ENCODE measurements at regions not wholly inside any gene's neighbourhood (a gene's known extent, or its start where the extent isn't known, plus 50 kb on each side); places are given as distances from the start of the nearest gene placed in this dataset.

DNA sequence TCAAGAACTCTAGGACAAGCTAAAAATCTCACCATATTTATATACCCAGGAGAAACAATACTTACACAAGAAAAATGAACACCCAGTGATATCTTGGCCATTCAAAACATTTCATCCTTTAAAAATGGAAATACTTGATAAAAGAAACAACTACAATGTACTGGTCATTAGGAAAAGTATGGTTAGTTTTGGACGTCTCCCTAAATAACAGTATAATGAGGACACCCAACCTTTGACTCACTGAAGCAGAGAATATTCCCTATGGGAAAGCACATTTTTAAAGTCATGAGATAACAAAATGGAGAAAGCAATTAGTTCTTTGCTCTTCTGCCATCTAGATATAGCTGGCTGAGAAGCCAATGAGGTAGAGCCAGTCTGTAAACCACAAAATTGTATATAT, 164.4 kb downstream of the TBX18 start (continued):
- TF ChIP-seq, protein P1, sequence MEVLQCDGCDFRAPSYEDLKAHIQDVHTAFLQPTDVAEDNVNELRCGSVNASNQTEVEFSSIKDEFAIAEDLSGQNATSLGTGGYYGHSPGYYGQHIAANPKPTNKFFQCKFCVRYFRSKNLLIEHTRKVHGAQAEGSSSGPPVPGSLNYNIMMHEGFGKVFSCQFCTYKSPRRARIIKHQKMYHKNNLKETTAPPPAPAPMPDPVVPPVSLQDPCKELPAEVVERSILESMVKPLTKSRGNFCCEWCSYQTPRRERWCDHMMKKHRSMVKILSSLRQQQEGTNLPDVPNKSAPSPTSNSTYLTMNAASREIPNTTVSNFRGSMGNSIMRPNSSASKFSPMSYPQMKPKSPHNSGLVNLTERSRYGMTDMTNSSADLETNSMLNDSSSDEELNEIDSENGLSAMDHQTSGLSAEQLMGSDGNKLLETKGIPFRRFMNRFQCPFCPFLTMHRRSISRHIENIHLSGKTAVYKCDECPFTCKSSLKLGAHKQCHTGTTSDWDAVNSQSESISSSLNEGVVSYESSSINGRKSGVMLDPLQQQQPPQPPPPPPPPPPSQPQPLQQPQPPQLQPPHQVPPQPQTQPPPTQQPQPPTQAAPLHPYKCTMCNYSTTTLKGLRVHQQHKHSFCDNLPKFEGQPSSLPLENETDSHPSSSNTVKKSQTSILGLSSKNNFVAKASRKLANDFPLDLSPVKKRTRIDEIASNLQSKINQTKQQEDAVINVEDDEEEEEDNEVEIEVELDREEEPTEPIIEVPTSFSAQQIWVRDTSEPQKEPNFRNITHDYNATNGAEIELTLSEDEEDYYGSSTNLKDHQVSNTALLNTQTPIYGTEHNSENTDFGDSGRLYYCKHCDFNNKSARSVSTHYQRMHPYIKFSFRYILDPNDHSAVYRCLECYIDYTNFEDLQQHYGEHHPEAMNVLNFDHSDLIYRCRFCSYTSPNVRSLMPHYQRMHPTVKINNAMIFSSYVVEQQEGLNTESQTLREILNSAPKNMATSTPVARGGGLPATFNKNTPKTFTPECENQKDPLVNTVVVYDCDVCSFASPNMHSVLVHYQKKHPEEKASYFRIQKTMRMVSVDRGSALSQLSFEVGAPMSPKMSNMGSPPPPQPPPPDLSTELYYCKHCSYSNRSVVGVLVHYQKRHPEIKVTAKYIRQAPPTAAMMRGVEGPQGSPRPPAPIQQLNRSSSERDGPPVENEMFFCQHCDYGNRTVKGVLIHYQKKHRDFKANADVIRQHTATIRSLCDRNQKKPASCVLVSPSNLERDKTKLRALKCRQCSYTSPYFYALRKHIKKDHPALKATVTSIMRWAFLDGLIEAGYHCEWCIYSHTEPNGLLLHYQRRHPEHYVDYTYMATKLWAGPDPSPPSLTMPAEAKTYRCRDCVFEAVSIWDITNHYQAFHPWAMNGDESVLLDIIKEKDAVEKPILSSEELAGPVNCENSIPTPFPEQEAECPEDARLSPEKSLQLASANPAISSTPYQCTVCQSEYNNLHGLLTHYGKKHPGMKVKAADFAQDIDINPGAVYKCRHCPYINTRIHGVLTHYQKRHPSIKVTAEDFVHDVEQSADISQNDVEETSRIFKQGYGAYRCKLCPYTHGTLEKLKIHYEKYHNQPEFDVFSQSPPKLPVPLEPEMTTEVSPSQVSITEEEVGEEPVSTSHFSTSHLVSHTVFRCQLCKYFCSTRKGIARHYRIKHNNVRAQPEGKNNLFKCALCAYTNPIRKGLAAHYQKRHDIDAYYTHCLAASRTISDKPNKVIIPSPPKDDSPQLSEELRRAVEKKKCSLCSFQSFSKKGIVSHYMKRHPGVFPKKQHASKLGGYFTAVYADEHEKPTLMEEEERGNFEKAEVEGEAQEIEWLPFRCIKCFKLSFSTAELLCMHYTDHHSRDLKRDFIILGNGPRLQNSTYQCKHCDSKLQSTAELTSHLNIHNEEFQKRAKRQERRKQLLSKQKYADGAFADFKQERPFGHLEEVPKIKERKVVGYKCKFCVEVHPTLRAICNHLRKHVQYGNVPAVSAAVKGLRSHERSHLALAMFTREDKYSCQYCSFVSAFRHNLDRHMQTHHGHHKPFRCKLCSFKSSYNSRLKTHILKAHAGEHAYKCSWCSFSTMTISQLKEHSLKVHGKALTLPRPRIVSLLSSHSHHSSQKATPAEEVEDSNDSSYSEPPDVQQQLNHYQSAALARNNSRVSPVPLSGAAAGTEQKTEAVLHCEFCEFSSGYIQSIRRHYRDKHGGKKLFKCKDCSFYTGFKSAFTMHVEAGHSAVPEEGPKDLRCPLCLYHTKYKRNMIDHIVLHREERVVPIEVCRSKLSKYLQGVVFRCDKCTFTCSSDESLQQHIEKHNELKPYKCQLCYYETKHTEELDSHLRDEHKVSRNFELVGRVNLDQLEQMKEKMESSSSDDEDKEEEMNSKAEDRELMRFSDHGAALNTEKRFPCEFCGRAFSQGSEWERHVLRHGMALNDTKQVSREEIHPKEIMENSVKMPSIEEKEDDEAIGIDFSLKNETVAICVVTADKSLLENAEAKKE (CRISPR knock-in tag; IDR thresholded peaks at IDR 0.05) = no peak
- TF ChIP-seq STAT1 (IDR thresholded peaks at IDR 0.05; ENCODE audit: unreplicated experiment) = no peak
- no peak for TF ChIP-seq CREB1 (CRISPR knock-in tag; IDR thresholded peaks at IDR 0.05; ENCODE audit: low read depth)
- TF ChIP-seq, protein P2, sequence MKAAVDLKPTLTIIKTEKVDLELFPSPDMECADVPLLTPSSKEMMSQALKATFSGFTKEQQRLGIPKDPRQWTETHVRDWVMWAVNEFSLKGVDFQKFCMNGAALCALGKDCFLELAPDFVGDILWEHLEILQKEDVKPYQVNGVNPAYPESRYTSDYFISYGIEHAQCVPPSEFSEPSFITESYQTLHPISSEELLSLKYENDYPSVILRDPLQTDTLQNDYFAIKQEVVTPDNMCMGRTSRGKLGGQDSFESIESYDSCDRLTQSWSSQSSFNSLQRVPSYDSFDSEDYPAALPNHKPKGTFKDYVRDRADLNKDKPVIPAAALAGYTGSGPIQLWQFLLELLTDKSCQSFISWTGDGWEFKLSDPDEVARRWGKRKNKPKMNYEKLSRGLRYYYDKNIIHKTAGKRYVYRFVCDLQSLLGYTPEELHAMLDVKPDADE (IDR thresholded peaks at IDR 0.05) = no peak
- no peak for TF ChIP-seq NANOG (IDR thresholded peaks at IDR 0.05; ENCODE audit: borderline replicate concordance)

DNA sequence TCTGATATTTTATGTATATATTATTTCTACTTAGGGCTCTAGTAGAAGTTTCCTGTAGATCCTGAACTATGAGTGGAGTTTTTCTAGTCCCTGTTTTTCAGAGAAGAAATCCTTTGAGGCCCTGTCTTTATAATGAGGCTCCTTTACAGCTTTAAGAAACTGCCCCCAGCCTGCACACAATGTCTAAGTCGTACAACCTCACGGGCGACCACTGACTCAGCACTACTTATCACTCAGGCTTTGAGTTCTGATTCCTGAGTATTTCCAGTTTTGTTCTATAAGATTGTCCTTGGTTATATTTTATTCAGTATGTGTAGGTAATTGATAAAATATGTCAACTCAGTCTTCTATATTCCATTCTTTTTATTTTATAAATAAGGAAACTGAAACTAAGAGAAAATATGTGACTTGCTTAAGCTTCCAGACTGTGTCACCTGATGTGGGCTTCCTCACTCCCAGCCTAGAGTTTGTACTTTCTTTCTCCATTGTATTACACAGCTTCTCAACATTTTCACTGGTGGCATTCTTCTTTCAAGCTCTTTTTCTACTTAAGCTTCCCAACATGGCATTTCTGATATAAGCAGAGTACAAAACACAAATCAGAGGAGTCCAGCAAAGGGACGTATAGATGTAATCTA, 167.0 kb downstream of the TBX18 start:
- Mint-ChIP-seq H3K36me3 (ENCODE audit: low read depth) (no peaks in the 10 kb centered on the region), H3K27ac (no peak overlapping the region; the same call in 1 of the 2 replicates), H3K9me3 (no peaks in the 10 kb centered on the region), H3K27me3 (ENCODE audit: insufficient read depth, low read depth, poor library complexity) (no peaks in the 10 kb centered on the region), H3K4me3 (no peak overlapping the region), H3K4me1 (no peaks in the 10 kb centered on the region)
- no peaks in the 10 kb centered on the region for H3K79me2 ChIP-seq (replicated peaks; ENCODE audit: insufficient read depth)
- no peaks in the 10 kb centered on the region for H3F3A ChIP-seq (replicated peaks; ENCODE audit: low read depth)
- no peaks in the 10 kb centered on the region for H3K9me2 ChIP-seq (ENCODE audit: insufficient read depth)
- H3K36me3 ChIP-seq (ENCODE audit: insufficient read depth) = no peaks in the 10 kb centered on the region
- ATAC-seq (no peak), DNase-seq (ENCODE audit: low spot score) (no peak)
- no peak overlapping the region for H3K4me2 ChIP-seq
- no peaks in the 10 kb centered on the region for H3K27me3 ChIP-seq (ENCODE audit: insufficient read depth)
- H3K4me3 ChIP-seq = no peak overlapping the region
- no peaks in the 10 kb centered on the region for H3K4me1 ChIP-seq (ENCODE audit: insufficient read depth)
- no peak overlapping the region for H3K27ac ChIP-seq (ENCODE audit: low read depth)
- H4K20me1 ChIP-seq (replicated peaks; ENCODE audit: insufficient read depth) = no peaks in the 10 kb centered on the region
- 0 out of 2 replicates have a peak overlapping the region, but pooled peaks have one; percentile 30 for H2AFZ ChIP-seq
- no peak for TF ChIP-seq POLR2AphosphoS5 (IDR thresholded peaks at IDR 0.05; ENCODE audit: low read depth)
- TF ChIP-seq ZNF114 (CRISPR knock-in tag; IDR thresholded peaks at IDR 0.05) = no peak
- TF ChIP-seq ZNF331 (CRISPR knock-in tag; IDR thresholded peaks at IDR 0.05; ENCODE audit: low read depth) = no peak
- no peak for TF ChIP-seq EZH2 (IDR thresholded peaks at IDR 0.05; ENCODE audit: low read depth, unreplicated experiment)
- TF ChIP-seq STAT1 (IDR thresholded peaks at IDR 0.05; ENCODE audit: unreplicated experiment) = no peak
- TF ChIP-seq, protein P3, sequence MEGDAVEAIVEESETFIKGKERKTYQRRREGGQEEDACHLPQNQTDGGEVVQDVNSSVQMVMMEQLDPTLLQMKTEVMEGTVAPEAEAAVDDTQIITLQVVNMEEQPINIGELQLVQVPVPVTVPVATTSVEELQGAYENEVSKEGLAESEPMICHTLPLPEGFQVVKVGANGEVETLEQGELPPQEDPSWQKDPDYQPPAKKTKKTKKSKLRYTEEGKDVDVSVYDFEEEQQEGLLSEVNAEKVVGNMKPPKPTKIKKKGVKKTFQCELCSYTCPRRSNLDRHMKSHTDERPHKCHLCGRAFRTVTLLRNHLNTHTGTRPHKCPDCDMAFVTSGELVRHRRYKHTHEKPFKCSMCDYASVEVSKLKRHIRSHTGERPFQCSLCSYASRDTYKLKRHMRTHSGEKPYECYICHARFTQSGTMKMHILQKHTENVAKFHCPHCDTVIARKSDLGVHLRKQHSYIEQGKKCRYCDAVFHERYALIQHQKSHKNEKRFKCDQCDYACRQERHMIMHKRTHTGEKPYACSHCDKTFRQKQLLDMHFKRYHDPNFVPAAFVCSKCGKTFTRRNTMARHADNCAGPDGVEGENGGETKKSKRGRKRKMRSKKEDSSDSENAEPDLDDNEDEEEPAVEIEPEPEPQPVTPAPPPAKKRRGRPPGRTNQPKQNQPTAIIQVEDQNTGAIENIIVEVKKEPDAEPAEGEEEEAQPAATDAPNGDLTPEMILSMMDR (conservative IDR thresholded peaks at IDR 0.05; ENCODE audit: low read depth in 2 of 2) = no peak
- TF ChIP-seq EZH2phosphoT487 (IDR thresholded peaks at IDR 0.05; ENCODE audit: unreplicated experiment) = no peak
- TF ChIP-seq CREB1 (CRISPR knock-in tag; IDR thresholded peaks at IDR 0.05; ENCODE audit: low read depth) = no peak
- TF ChIP-seq, protein P2 (IDR thresholded peaks at IDR 0.05) = no peak
- TF ChIP-seq JUNB (IDR thresholded peaks at IDR 0.05; ENCODE audit: unreplicated experiment) = no peak
